ENCODE measurements at regions not wholly inside any gene's neighbourhood (a gene's known extent, or its start where the extent isn't known, plus 50 kb on each side); places are given as distances from the start of the nearest gene placed in this dataset.

DNA sequence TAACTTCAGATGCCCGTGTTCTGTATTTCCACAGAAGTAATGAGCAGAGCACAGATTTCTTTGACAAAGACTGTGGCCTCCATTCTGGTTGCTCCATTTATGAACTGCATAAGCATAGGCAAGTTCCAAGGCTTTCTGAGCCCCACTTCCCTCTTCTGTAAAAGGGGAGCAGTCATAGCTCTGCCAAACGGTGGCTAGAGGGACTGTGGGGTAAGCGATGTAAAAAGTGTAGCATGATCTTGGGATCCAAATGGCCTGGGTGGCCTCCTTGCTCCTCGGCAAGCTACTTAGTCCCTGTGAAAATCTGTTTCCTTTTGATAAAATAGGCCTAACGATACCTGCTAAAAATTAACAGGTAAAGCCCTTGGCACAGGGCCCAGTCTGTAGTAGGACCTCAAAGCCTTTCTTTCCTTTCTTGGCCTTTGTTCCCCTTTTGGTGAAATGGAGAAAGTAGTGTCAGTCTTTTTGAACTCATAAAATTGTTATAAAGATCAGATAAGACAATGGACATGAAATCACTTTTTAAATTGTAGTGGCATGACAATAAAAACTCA is 646.6 kb downstream of the ACTL7B start:
- TF ChIP-seq, protein P1, sequence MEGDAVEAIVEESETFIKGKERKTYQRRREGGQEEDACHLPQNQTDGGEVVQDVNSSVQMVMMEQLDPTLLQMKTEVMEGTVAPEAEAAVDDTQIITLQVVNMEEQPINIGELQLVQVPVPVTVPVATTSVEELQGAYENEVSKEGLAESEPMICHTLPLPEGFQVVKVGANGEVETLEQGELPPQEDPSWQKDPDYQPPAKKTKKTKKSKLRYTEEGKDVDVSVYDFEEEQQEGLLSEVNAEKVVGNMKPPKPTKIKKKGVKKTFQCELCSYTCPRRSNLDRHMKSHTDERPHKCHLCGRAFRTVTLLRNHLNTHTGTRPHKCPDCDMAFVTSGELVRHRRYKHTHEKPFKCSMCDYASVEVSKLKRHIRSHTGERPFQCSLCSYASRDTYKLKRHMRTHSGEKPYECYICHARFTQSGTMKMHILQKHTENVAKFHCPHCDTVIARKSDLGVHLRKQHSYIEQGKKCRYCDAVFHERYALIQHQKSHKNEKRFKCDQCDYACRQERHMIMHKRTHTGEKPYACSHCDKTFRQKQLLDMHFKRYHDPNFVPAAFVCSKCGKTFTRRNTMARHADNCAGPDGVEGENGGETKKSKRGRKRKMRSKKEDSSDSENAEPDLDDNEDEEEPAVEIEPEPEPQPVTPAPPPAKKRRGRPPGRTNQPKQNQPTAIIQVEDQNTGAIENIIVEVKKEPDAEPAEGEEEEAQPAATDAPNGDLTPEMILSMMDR (IDR thresholded peaks at IDR 0.05) = no peak

DNA sequence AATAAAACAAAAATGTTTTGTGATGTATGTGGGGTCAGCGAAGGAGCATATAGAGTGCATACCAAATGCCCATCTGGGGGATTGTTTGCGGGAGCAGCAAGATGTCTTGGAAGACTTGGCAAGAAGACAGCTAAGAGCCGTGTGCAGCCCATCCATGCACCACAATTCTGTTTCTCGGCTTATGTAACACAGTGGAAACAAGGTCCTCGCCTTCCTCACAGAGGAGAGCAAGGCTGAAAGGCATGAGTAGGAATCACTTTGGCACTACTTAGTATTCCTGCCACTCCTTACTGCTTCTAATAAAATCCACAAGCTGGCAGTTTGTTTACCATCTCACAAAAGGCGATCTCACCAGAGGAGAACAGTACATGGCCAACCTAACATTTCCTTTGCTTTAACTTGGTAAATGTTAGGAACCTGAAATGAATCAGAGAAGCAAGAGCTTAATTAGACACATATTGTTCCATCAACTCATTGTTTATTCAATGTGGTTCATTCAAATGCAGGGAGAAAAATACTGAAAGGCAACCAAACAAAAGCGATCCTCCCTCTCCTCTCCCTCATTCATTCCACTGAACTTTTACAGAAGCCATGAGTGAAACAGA is 648.1 kb downstream of the ACTL7B start:
- TF ChIP-seq, protein P1 (IDR thresholded peaks at IDR 0.05) = no peak

DNA sequence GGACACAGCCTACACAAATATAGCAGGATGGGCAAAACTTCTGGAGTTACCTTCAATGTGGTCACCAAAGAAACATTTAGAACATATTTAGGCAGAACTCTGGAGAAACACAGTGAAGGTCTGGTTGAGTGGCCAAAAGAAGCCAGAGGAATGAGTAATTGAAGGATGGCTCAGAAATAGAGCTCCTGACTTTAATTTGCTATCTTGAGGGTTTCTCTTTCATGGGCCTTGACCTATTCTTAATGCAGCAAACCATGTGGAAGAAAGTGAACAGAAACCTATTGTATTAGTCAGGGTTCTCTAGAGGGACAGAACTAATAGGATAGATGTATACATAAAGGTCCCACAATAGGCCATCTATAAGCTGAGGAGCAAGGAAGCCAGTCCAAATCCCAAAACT is 650.5 kb downstream of the ACTL7B start:
- TF ChIP-seq, protein P1 (IDR thresholded peaks at IDR 0.05) = no peak

DNA sequence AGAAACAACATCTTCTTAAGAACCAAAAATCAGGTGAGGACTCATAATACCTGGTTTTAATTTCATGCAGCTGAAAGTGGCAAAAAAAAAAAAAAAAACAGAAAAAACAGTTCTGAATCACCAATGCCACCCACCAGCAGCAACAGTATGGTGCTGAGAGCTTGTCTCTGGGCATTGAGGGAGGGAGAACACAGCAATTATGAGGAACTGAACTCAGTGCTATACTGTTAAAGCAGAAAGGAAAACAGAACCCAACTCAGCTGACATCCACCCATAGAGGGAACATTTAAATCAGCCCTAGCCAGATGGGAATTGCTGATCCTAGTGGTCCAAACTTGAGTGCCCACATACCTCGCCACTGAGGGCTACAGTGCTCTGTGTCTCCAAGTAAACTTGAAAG is 657.9 kb downstream of the ACTL7B start:
- TF ChIP-seq, protein P1 (IDR thresholded peaks at IDR 0.05) = no peak

DNA sequence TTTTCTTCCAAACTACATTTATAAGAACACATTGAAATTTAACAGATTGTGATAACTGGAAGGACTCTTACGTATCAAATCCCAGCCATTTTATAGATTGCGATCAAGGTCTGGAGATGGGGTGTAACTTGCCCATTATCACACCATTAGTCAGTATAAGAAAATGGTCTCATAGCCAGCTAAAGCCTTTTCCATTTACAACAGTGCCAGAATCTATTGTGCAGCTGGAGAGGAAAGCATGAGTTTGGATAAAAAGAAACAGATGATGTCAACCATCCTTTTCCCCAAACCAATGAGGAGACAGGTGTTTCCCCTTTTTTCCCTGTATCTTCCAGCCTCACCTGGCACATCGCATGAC is 658.8 kb downstream of the ACTL7B start:
- TF ChIP-seq, protein P1 (IDR thresholded peaks at IDR 0.05) = no peak

DNA sequence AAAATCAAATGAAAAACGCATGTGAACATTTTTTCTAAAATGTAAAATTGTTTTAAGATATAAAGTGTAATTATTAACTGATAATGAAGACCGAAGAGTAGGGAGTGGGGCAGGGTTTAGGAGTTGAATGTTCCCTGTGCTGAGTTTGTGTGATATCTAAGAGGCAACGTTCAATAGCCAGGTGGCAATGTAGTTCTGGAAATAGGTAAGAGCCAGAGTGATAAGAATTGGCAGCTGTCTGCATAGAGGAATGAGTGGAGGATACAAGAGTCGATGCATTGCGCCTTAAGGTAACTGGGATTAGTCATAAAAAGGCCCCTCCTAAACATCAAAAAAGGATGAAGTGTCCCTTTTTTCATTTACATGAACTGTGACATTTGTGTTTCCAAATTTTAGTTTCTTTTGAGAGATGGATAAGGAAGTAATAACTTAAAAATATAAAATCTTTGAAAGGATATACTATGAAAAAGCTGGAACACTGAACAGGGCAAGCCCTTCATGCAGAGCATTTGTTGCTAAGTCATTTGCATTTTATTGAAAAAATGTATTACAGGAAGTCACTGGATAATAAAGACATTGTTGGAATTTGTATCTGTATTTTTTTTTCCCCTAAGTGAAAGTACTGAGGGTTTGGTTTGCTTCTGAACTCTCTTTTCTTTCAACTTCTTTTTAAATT is 659.3 kb downstream of the ACTL7B start:
- TF ChIP-seq, protein P1 (IDR thresholded peaks at IDR 0.05) = no peak

DNA sequence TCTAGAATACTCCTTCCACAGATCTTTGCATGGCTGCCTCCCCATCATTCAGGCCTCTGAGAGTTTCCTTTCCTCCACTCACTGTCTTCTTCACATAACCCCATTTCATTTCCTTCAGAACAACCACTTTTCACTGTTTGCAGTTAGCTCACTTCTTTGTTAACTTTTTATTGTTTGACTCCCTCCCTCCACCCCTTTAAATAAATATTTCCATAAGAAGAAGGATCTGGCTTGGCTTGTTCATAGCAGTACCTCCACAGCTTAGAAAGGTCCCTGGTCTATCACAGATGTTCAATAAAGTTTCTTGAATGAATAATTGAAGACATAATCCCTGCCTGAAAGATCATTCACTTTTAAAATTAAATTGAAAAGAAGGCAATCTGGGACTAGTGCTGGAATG is 661.6 kb downstream of the ACTL7B start:
- TF ChIP-seq, protein P1 (IDR thresholded peaks at IDR 0.05) = no peak

Data from LNCAP (cell line).